NCI-H2081 (cell line): ENCODE measurements at regions not wholly inside any gene's neighbourhood (a gene's known extent, or its start where the extent isn't known, plus 50 kb on each side); places are given as distances from the start of the nearest gene placed in this dataset.
A peak's percentile ranks its signal among the peaks of the same experiment; 100 is the strongest.
"Not testable (repeated sequence)": the region's sequence is repeated elsewhere in the genome, so short reads cannot be mapped to it uniquely, and the experiment has no call there.

Experiments used
- DNase-seq, 2 experiments: peaks; one replicate each; lab custom pipeline; 2025; lab: John Stamatoyannopoulos, UW

GRCh38 chr1:110260194-110260593 lies 50.1 kb downstream of the KCNC4 start:
- no peak for DNase-seq

DNA sequence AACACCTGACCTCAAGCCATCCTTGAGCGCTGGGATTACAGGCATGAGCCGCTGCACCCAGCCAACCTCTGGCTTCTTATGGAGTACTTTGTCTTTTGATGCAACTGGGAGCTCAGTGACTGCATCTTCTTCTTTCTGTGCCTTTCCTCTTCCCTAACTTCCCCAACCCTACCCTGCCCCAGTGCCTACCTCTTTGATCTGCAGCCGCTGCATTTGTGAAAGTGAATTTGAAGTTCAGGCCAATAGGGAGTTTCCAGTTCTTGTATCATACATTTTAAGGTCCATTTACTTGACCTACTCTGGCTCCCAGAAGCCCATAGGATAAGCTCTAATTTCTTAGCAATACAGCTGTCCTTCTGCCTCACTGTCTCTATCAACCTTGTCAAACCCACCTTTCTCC lies 52.2 kb downstream of the KCNC4 start:
- DNase-seq: no peak

DNA sequence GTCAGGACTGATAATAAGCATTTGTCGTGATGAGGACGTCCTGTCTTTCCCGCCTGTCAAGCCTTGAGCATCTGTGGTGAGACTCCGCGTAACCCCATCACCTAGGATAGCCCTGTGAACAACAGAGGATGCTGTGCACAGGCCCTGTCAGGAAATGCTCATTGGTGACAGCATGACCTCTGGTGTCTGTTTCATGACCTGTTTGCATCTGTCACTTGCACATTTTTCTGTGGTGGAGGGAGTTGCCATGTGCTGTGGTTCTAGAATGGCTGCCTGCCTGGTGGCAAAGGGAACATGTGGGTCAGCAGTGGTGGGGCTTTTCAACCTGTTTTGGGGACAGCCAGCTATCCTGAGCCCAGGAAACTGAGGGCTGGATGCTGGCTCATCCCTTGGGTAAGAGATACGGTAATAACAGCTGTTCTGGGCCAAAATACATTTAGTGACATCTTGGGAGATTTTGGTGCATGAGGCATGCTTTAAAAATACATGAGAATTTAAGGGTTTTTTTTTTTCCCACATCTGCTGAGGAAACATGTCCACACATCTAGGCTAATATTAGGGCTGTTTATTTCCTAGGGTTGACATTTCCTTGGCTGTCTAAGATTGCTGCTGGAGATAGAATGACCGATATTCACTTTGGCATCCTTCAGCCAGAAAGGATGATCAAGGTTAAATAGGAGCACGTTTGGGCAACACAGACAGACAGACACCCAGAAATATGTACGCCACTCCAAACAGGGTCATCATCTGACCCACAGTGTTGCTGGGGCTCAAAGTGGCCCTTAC lies 52.9 kb downstream of the KCNC4 start:
- no peak for DNase-seq

- DNase-seq: no peak
Observed at GRCh38 chr1:110264430-110264829, 54.3 kb downstream of the KCNC4 start.

GRCh38 chr1:110265186-110265585 lies 55.1 kb downstream of the KCNC4 start:
- DNase-seq: no peak

DNA sequence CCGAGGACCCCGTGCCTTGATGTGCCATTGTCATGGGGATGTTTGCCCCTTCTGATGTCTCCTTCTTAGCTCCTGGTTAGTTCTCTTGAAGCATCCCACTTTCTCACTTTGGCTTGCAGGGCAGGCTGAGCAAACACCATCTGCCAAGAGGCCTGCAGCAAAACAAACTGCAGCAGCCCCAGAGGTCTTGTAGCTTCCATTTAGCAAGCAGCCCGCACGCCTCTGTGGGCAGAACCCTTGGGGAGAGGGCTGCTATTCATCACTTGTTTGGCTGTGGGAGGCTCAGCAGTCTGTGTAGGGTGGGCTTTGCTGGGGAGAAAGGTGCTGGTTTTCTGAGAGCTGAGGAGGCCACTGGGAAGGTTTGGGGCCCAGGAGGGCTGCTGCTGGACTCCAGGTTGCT lies 56.7 kb downstream of the KCNC4 start:
- DNase-seq: no peak

- no peak for DNase-seq
Observed at GRCh38 chr1:110267260-110267659, 57.1 kb downstream of the KCNC4 start.

DNA sequence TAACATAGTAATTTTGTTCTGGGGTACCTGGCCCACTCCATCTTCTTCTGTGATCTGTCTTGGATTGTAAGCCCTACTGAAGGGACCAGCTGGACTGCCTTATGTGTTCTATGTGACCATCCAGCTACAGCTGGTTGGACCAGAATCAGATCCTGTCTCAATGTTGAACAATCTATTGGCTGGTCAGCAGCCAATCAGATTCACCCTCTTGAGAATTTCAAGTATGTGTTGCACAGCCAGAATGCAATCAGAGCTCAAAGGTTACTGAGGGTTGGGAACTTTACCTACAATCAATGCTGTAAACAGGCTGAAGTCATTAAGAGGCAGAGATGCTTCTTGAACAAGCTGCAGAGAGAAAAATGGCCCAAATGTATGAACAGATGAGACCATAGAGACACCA lies 61.9 kb downstream of the KCNC4 start:
- DNase-seq: no peak

DNA sequence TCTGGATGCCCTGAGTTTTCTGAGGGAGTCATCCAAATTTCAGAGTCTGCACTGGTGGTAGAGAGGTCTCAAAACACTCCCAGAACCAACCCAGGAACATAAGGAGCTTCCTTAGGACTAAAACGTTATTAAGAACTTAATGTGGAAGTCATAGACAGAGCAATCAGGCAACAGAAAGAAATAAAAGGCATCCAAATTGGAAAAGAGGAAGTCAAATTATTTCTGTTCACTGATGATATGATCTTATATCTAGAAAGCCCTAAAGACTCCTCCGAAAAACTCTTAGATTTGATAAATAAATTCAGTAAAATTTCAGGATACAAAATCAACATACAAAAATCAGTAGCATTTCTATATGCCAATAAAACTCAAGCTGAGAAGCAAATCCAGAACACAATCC lies 63.7 kb downstream of the KCNC4 start:
- DNase-seq: not testable (repeated sequence)

DNA sequence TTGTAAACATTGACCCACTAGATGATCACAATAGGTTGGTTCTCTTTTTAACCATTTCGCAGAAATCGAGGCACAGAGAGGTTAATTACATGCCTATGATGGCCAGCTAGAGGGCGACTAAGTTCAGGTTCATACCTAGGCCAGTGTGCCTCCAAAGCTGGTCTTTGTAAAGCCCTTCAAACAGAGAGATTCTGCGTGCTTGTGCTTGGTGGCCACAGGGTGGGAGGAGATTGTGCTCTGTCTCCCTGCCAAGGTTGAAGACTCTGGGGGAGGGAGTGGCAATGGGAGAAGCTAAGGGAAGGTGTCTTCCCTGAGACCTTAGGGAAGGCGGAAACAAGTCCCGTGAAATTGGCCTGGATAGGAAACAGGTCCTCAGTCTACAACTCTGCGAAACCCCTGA lies 59.1 kb upstream of the RBM15 start:
- no peak for DNase-seq

DNA sequence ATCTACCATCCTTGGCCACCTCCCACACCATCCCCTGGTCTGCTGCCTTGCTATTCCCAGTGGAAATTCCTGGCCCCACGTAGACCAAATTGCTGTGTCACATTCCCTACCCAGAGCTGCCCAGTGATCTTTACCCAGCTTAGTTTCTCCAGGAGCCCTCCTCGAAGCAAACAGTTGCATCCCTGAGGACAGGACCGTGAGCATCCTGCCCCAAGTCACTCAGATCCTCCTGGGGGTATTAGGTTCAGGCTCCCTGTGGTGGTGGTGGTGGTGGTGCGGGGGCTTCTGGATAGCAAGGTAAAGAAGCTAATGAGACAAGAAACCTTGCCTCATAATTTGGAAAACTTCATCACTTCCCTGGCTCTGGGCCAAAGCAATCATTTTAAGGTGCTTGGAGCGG lies 58.4 kb upstream of the RBM15 start:
- no peak for DNase-seq

- DNase-seq: peak; percentile 15 to 68
Observed at GRCh38 chr1:110281363-110282290, 57.5 kb upstream of the RBM15 start.

- DNase-seq: no peak
Observed at GRCh38 chr1:110282395-110282794, 56.8 kb upstream of the RBM15 start.

DNA sequence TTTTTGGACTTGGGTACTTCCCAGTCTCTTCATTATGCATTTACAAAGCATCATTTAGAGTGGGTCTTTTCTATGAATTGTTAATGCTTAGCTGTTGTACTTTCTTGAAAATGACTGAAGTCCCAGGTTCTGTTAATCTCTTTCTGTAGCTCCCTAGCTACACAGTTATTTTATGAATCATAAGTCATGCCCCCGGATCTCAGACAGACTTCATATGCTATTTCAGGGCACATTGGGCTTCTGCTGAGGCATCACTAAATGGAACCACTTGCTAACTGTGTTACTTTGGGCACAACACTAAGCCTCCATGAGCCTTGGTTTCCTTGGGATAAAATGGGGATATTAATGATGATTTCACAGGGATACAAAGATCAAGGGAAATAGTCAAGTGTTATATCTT lies 55.5 kb upstream of the RBM15 start:
- no peak for DNase-seq

GRCh38 chr1:110285316-110285715 lies 53.9 kb upstream of the RBM15 start:
- no peak for DNase-seq

GRCh38 chr1:110286564-110286963 lies 52.6 kb upstream of the RBM15 start:
- no peak for DNase-seq

- no peak for DNase-seq
Observed at GRCh38 chr1:110288111-110288510, 51.1 kb upstream of the RBM15 start.
